GM12874 (cell line): ENCODE measurements at regions not wholly inside any gene's neighbourhood (a gene's known extent, or its start where the extent isn't known, plus 50 kb on each side); places are given as distances from the start of the nearest gene placed in this dataset.
A peak's percentile ranks its signal among the peaks of the same experiment; 100 is the strongest.

ENCODE experiments used
- CTCF ChIP-seq: IDR thresholded peaks from 2 replicates; pipeline ENCODE4 v1.5.1; 2011; ENCODE audit warnings: low read depth, mild to moderate bottlenecking, control low read depth, low read length, moderate library complexity; ENCODE audit not compliant: insufficient read depth

DNA sequence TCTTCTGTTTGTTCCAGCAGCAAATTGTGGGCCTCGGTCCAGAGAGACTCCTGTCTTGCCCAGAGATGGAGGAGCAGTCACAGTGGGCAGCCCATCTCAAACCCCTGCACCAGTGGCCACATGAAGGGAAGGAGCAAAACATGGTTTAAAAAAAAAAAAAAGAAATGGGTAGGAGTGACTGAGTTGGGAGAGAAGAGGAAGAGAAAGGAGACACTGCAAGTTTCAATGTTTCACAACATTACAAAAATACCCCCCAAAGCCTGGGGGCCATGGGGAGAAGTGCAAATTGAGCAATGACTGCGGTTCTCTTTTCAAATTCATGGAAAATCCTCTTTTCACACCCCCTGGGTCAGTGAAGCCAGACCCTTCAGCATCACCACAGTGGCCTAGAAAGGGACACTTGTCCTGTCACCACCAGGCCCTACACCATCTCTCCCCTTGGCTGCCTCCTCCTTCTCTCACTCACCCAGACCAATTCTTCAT is 117.1 kb downstream of the ZFP36L2 start:
- TF ChIP-seq CTCF, result no peak

GRCh38 chr2:43107679-43108078 is 118.7 kb downstream of the ZFP36L2 start:
- TF ChIP-seq CTCF, result no peak

GRCh38 chr2:43106559-43107527 is 119.6 kb downstream of the ZFP36L2 start:
- no peak for TF ChIP-seq CTCF

GRCh38 chr2:43105586-43106558 is 120.5 kb downstream of the ZFP36L2 start:
- peak; percentile 46 for TF ChIP-seq CTCF

GRCh38 chr2:43104763-43105162 is 121.6 kb downstream of the ZFP36L2 start:
- 0 out of 2 replicates have a peak, but pooled peaks have one; percentile 5 for TF ChIP-seq CTCF

GRCh38 chr2:43104106-43104505 is 122.3 kb downstream of the ZFP36L2 start:
- TF ChIP-seq CTCF, result no peak

- no peak for TF ChIP-seq CTCF
Observed at GRCh38 chr2:43103093-43103404, 123.4 kb downstream of the ZFP36L2 start.
